ENCODE measurements at regions not wholly inside any gene's neighbourhood (a gene's known extent, or its start where the extent isn't known, plus 50 kb on each side); places are given as distances from the start of the nearest gene placed in this dataset.
"Not testable (repeated sequence)": the region's sequence is repeated elsewhere in the genome, so short reads cannot be mapped to it uniquely, and the experiment has no call there.

- no peak for DNase-seq (ENCODE audit: low read depth)
Observed at GRCh38 chr1:30527511-30528140, 195.8 kb downstream of the MATN1 start.

GRCh38 chr1:30526652-30527345, 196.6 kb downstream of the MATN1 start:
- no peak for DNase-seq (ENCODE audit: low read depth)

- peak; percentile 57 for DNase-seq (ENCODE audit: low read depth)
Observed at GRCh38 chr1:30525971-30526651, 197.3 kb downstream of the MATN1 start.

GRCh38 chr1:30525631-30525970, 197.8 kb downstream of the MATN1 start:
- no peak for DNase-seq (ENCODE audit: low read depth)

- DNase-seq (ENCODE audit: low read depth), result no peak
Observed at GRCh38 chr1:30524840-30525617, 198.4 kb downstream of the MATN1 start.

GRCh38 chr1:30524025-30524555, 199.3 kb downstream of the MATN1 start:
- DNase-seq (ENCODE audit: low read depth), result not testable (repeated sequence)

- peak; percentile 23 for DNase-seq (ENCODE audit: low read depth)
Observed at GRCh38 chr1:30523055-30524020, 200.0 kb downstream of the MATN1 start.

GRCh38 chr1:30522031-30523004, 201.1 kb downstream of the MATN1 start:
- DNase-seq (ENCODE audit: low read depth), result peak; percentile 83

GRCh38 chr1:30521261-30521865, 202.0 kb downstream of the MATN1 start:
- DNase-seq (ENCODE audit: low read depth), result no peak

GRCh38 chr1:30520476-30520875, 202.9 kb downstream of the MATN1 start:
- no peak for DNase-seq (ENCODE audit: low read depth)

GRCh38 chr1:30519201-30519763, 204.1 kb downstream of the MATN1 start:
- no peak for DNase-seq (ENCODE audit: low read depth)

GRCh38 chr1:30518696-30519095, 204.7 kb downstream of the MATN1 start:
- DNase-seq (ENCODE audit: low read depth), result no peak

- DNase-seq (ENCODE audit: low read depth), result no peak
Observed at GRCh38 chr1:30518186-30518585, 205.2 kb downstream of the MATN1 start.

- not testable (repeated sequence) for DNase-seq (ENCODE audit: low read depth)
Observed at GRCh38 chr1:30517666-30518065, 205.7 kb downstream of the MATN1 start.

- DNase-seq (ENCODE audit: low read depth), result not testable (repeated sequence)
Observed at GRCh38 chr1:30517241-30517640, 206.1 kb downstream of the MATN1 start.

- DNase-seq (ENCODE audit: low read depth), result no peak
Observed at GRCh38 chr1:30516485-30516858, 206.9 kb downstream of the MATN1 start.

GRCh38 chr1:30515755-30516484, 207.5 kb downstream of the MATN1 start:
- DNase-seq (ENCODE audit: low read depth), result no peak

GRCh38 chr1:30514945-30515344, 208.4 kb downstream of the MATN1 start:
- DNase-seq (ENCODE audit: low read depth), result no peak
